Astrocyte of the spinal cord (primary cell): ENCODE measurements at regions not wholly inside any gene's neighbourhood (a gene's known extent, or its start where the extent isn't known, plus 50 kb on each side); places are given as distances from the start of the nearest gene placed in this dataset.
A peak's percentile ranks its signal among the peaks of the same experiment; 100 is the strongest.

Source experiments
- DNase-seq: peaks from one replicate; pipeline ENCODE4 v3.0.0; 2011; ENCODE audit warnings: low read depth, low spot score
- H3K4me3 ChIP-seq: 2 replicates; pipeline ENCODE4 v1.5.1; 2011; ENCODE audit warnings: low read depth, mild to moderate bottlenecking, low read length, moderate library complexity
- CTCF ChIP-seq: IDR thresholded peaks from 2 replicates; pipeline ENCODE4 v1.5.1; 2012; ENCODE audit warnings: low read depth, mild to moderate bottlenecking, low read length, inconsistent platforms
- in situ Hi-C: cut with HindIII; loops from 2 replicates; pipeline ENCODE4 v1.10.0; 2017; ENCODE audit warnings: low sequenced_read_pairs

- H3K4me3 ChIP-seq = no peak overlapping the region
- no peak for DNase-seq
- TF ChIP-seq CTCF = no peak
- in situ Hi-C loops = no loop called here
Measured at GRCh38 chr3:17844236-17844635, 101.8 kb upstream of the TBC1D5 start.

GRCh38 chr3:17841190-17841828, 98.9 kb upstream of the TBC1D5 start:
- DNase-seq = peak; percentile 55
- no peak overlapping the region for H3K4me3 ChIP-seq
- in situ Hi-C loops = no loop called here
- TF ChIP-seq CTCF = peak; percentile 98

GRCh38 chr3:17840651-17841050, 98.2 kb upstream of the TBC1D5 start:
- no peak for TF ChIP-seq CTCF
- in situ Hi-C loops = no loop called here
- no peak for DNase-seq
- H3K4me3 ChIP-seq = no peak overlapping the region

- H3K4me3 ChIP-seq = no peak overlapping the region
- no peak for TF ChIP-seq CTCF
- no peak for DNase-seq
- in situ Hi-C loops = no loop called here
Measured at GRCh38 chr3:17840126-17840525, 97.7 kb upstream of the TBC1D5 start.

DNA sequence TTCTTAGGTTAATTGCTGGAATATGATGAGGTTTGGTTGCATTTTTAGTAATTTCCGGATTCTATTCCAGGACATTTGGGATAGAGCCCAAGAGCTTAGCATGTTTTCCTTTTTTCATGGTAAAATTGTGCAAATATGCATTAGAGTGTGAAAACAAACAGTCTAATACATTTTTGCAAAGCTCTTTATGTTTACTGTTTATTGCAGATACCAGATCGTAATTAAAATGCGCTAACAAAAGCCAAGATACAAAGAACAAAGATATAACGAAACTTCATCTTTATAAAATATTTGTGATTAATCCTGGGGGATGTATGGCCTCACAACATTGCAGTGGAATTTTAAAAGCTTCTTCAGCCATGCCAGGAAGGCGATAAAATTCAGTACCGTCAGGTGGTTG, 94.5 kb upstream of the TBC1D5 start:
- in situ Hi-C loops = no loop called here
- TF ChIP-seq CTCF = no peak
- DNase-seq = no peak
- no peak overlapping the region for H3K4me3 ChIP-seq

DNA sequence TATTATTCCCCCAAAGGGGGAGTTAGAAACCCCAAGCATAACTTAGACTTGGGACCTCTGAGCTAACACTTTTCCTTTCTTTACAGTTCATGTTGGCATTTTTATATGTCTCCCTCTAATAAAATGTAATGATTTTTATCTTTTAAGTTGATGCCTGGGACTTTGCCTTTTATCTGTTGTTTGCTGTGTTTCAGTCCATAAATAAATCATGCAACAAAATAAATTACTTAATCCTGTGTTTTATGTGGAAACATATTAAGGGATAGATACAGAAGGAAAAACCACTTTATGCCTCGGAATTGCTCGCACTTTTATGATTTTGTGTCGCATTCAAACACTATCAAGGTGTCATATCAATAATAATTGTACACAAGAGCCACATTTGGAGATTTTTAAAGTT, 93.7 kb upstream of the TBC1D5 start:
- DNase-seq = no peak
- H3K4me3 ChIP-seq = no peak overlapping the region
- no peak for TF ChIP-seq CTCF
- in situ Hi-C loops = no loop called here
